WTC11 (cell line): ENCODE measurements at regions not wholly inside any gene's neighbourhood (a gene's known extent, or its start where the extent isn't known, plus 50 kb on each side); places are given as distances from the start of the nearest gene placed in this dataset.

Source experiments
- FOXK1 ChIP-seq: sonication (generic); formaldehyde crosslinking; IDR thresholded peaks from 2 replicates; pipeline ENCODE4 v1.8.0; 2022; ENCODE audit warnings: mild to moderate bottlenecking, moderate library complexity, missing genetic modification reagents
- TF ChIP-seq, protein P1 (sequence below): fragments of 200-600 bp; IDR thresholded peaks from 2 replicates; pipeline ENCODE4 v1.8.0; 2022; ENCODE audit warnings: antibody characterized with exemption

DNA sequence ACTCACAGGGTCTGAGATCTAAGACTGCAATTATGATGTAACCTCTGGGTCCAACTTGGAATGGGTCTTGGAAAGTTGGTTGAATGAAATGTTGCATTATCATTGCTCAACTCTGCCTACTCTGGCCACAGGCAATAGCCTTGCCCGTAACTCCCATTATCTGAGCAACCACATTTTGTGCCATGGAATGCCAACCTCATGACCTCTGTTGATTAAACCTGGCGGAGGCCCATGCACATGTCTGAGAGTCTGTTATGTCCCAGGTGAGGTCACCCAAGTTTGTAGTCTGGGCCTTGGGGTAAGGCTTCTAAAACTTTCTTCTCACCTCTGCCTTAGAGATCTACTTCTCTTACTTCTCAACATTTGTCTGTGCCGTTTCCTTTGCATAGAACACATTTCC is 140.9 kb downstream of the TBX5 start:
- no peak for TF ChIP-seq FOXK1
- TF ChIP-seq, protein P1, sequence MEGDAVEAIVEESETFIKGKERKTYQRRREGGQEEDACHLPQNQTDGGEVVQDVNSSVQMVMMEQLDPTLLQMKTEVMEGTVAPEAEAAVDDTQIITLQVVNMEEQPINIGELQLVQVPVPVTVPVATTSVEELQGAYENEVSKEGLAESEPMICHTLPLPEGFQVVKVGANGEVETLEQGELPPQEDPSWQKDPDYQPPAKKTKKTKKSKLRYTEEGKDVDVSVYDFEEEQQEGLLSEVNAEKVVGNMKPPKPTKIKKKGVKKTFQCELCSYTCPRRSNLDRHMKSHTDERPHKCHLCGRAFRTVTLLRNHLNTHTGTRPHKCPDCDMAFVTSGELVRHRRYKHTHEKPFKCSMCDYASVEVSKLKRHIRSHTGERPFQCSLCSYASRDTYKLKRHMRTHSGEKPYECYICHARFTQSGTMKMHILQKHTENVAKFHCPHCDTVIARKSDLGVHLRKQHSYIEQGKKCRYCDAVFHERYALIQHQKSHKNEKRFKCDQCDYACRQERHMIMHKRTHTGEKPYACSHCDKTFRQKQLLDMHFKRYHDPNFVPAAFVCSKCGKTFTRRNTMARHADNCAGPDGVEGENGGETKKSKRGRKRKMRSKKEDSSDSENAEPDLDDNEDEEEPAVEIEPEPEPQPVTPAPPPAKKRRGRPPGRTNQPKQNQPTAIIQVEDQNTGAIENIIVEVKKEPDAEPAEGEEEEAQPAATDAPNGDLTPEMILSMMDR: no peak
